IMR-90 (cell line): ENCODE measurements at regions not wholly inside any gene's neighbourhood (a gene's known extent, or its start where the extent isn't known, plus 50 kb on each side); places are given as distances from the start of the nearest gene placed in this dataset.

Experiments
- ATAC-seq: fragments of 200-7000 bp; cut with Tn5 transposase; 2 replicates; pipeline ENCODE4 v1.9.1; 2020; ENCODE audit warnings: low read depth, mild to moderate bottlenecking, moderate library complexity
- BruUV-seq: library from RNA; stranded (reverse); fragments of 400-500 nt; replicated peaks from 2 replicates; lab custom pipeline; 2021; lab: Mats Ljungman, UMichigan
- CTCF ChIA-PET: fragments of 300-600 bp; formaldehyde crosslinking; extraction: SDS; loops from one replicate; lab custom pipeline; 2021; ENCODE audit warnings: antibody characterized with exemption; lab: Yijun Ruan, JAX
- POLR2A ChIA-PET: fragments of 300-600 bp; sonication (Branson Sonifier 250); formaldehyde crosslinking; loops from one replicate; lab custom pipeline; 2022; ENCODE audit warnings: antibody characterized with exemption; ENCODE audit not compliant: unreplicated experiment; lab: Charles Lee
- DNase-seq: peaks from one replicate; pipeline ENCODE4 v3.0.0; 2013
- H2AFZ ChIP-seq: replicated peaks from 2 replicates; pipeline ENCODE3; 2013; ENCODE audit warnings: low read length, mild to moderate bottlenecking; ENCODE audit not compliant: poor library complexity
- H2AK5ac ChIP-seq: 2 replicates; pipeline ENCODE4 v1.6.1; 2013; ENCODE audit warnings: low read depth, low read length, inconsistent platforms
- H2AK9ac ChIP-seq: replicated peaks from 2 replicates; pipeline ENCODE3; 2013; ENCODE audit warnings: mild to moderate bottlenecking, low read depth, low read length, moderate library complexity; ENCODE audit not compliant: poor library complexity
- H2BK120ac ChIP-seq: 2 replicates; pipeline ENCODE4 v1.6.1; 2013; ENCODE audit warnings: low read depth, low read length, inconsistent platforms
- H2BK15ac ChIP-seq: 3 replicates; pipeline ENCODE4 v1.6.1; 2013; ENCODE audit warnings: low read depth, low read length, inconsistent platforms
- H2BK20ac ChIP-seq: 2 replicates; pipeline ENCODE4 v1.6.1; 2013; ENCODE audit warnings: low read depth, mild to moderate bottlenecking, inconsistent platforms, low read length, moderate library complexity
- H2BK5ac ChIP-seq: 2 replicates; pipeline ENCODE4 v1.6.1; 2013; ENCODE audit warnings: mild to moderate bottlenecking, low read depth, low read length, inconsistent platforms; ENCODE audit not compliant: poor library complexity, severe bottlenecking
- H3K14ac ChIP-seq: replicated peaks from 2 replicates; pipeline ENCODE4 v1.6.1; 2013; ENCODE audit warnings: low read depth, low read length, inconsistent platforms
- H3K18ac ChIP-seq: 2 replicates; pipeline ENCODE4 v1.6.1; 2013; ENCODE audit warnings: low read depth, low read length, control low read depth
- H3K23ac ChIP-seq: 2 replicates; pipeline ENCODE4 v1.6.1; 2013; ENCODE audit warnings: low read depth, low read length, inconsistent platforms
- H3K27ac ChIP-seq: 2 replicates; pipeline ENCODE4 v1.5.1; 2013; ENCODE audit warnings: mild to moderate bottlenecking, control low read depth, low read length; ENCODE audit not compliant: insufficient read depth
- H3K27me3 ChIP-seq: 2 replicates; pipeline ENCODE4 v1.6.1; 2013; ENCODE audit warnings: low read length; ENCODE audit not compliant: control insufficient read depth, insufficient read depth
- H3K36me3 ChIP-seq: 2 replicates; pipeline ENCODE4 v1.6.1; 2013; ENCODE audit warnings: low read length, mixed read lengths; ENCODE audit not compliant: control insufficient read depth, insufficient read depth
- H3K4ac ChIP-seq: 2 replicates; pipeline ENCODE4 v1.6.1; 2013; ENCODE audit warnings: low read depth, low read length, inconsistent platforms
- H3K4me1 ChIP-seq: 2 replicates; pipeline ENCODE4 v1.6.1; 2013; ENCODE audit warnings: low read length, mixed read lengths; ENCODE audit not compliant: control insufficient read depth, insufficient read depth
- H3K4me2 ChIP-seq: 2 replicates; pipeline ENCODE4 v1.6.1; 2013; ENCODE audit warnings: low read depth, mild to moderate bottlenecking, control low read depth, low read length, moderate library complexity
- H3K4me3 ChIP-seq: 2 replicates; pipeline ENCODE4 v1.5.1; 2013; ENCODE audit warnings: low read depth, mild to moderate bottlenecking, control low read depth, low read length, moderate library complexity; ENCODE audit not compliant: insufficient read depth
- H3K56ac ChIP-seq: 2 replicates; pipeline ENCODE4 v1.6.1; 2013; ENCODE audit warnings: low read length, inconsistent platforms; ENCODE audit not compliant: insufficient read depth; ENCODE audit errors: extremely low read depth
- H3K79me1 ChIP-seq, 2 experiments: 2 replicates each; pipeline ENCODE4 v1.6.1; 2013; ENCODE audit warnings: low read length in 2 of 2, inconsistent platforms in 1 of 2, low read depth in 1 of 2
- H3K9ac ChIP-seq: 2 replicates; pipeline ENCODE4 v1.6.1; 2013; ENCODE audit warnings: low read depth, low read length, control low read depth
- H3K9me1 ChIP-seq: 2 replicates; pipeline ENCODE4 v1.6.1; 2013; ENCODE audit warnings: low read length, inconsistent platforms; ENCODE audit not compliant: insufficient read depth
- H3K9me3 ChIP-seq: 2 replicates; pipeline ENCODE4 v1.6.1; 2013; ENCODE audit warnings: low read length; ENCODE audit not compliant: control insufficient read depth, insufficient read depth
- H4K20me1 ChIP-seq: 2 replicates; pipeline ENCODE4 v1.6.1; 2013; ENCODE audit warnings: low read length, inconsistent platforms; ENCODE audit not compliant: insufficient read depth
- H4K5ac ChIP-seq: 2 replicates; pipeline ENCODE4 v1.6.1; 2013; ENCODE audit warnings: mild to moderate bottlenecking, low read depth, low read length, control low read depth
- H4K8ac ChIP-seq, 2 experiments: 2 replicates each; pipeline ENCODE4 v1.6.1; 2013; ENCODE audit warnings: low read depth in 2 of 2, low read length in 2 of 2, control low read depth in 1 of 2, inconsistent platforms in 1 of 2
- H4K91ac ChIP-seq: 2 replicates; pipeline ENCODE4 v1.6.1; 2013; ENCODE audit warnings: low read depth, low read length, inconsistent platforms; ENCODE audit not compliant: insufficient read depth
- BHLHE40 ChIP-seq: fragments of 150-350 bp; IDR thresholded peaks from 2 replicates; pipeline ENCODE4 v1.6.1; 2016; ENCODE audit warnings: mild to moderate bottlenecking, low read depth, low read length
- CHD1 ChIP-seq: IDR thresholded peaks from 2 replicates; pipeline ENCODE4 v1.6.1; 2012; ENCODE audit warnings: low read depth, low read length, improper control_type of control experiment
- ELK1 ChIP-seq: fragments of 150-350 bp; IDR thresholded peaks from 2 replicates; pipeline ENCODE4 v1.6.1; 2016; ENCODE audit warnings: low read depth, mild to moderate bottlenecking, low read length, moderate library complexity, borderline replicate concordance
- MAFK ChIP-seq: IDR thresholded peaks from 2 replicates; pipeline ENCODE4 v1.6.1; 2012; ENCODE audit warnings: low read depth, low read length, improper control_type of control experiment
- MAZ ChIP-seq: IDR thresholded peaks from 2 replicates; pipeline ENCODE4 v1.6.1; 2012; ENCODE audit warnings: low read depth, mild to moderate bottlenecking, low read length, improper control_type of control experiment, moderate library complexity, borderline replicate concordance
- MXI1 ChIP-seq: IDR thresholded peaks from 2 replicates; pipeline ENCODE4 v1.6.1; 2012; ENCODE audit warnings: low read depth, mild to moderate bottlenecking, low read length, moderate library complexity, borderline replicate concordance
- POLR2A ChIP-seq: IDR thresholded peaks from 2 replicates; pipeline ENCODE4 v1.6.1; 2012; ENCODE audit warnings: mild to moderate bottlenecking, low read depth, low read length
- RAD21 ChIP-seq: IDR thresholded peaks from 2 replicates; pipeline ENCODE4 v1.6.1; 2012; ENCODE audit warnings: low read length, improper control_type of control experiment
- RFX5 ChIP-seq: IDR thresholded peaks from 2 replicates; pipeline ENCODE4 v1.8.0; 2012; ENCODE audit warnings: low read depth, mild to moderate bottlenecking, low read length, moderate library complexity
- SMC3 ChIP-seq: fragments of 150-350 bp; IDR thresholded peaks from 2 replicates; pipeline ENCODE4 v1.6.1; 2016; ENCODE audit warnings: low read depth, mild to moderate bottlenecking, antibody characterized with exemption, low read length, moderate library complexity
- WGBS, 2 experiments: methylation state at CpG; one replicate each; pipeline versions ENCODE4 v1.1.5 to v1.1.7; 2013; ENCODE audit warnings: missing lambda C conversion rate in 2 of 2; ENCODE audit not compliant: insufficient read length in 1 of 2; ENCODE audit errors: extremely low coverage in 2 of 2; 5-methylcytosine and 5-hydroxymethylcytosine counted together
- dilution Hi-C: fragments of 300-500 bp; cut with HindIII; formaldehyde crosslinking; loops from one replicate; pipeline ENCODE4 v1.14.3; 2018; ENCODE audit warnings: low sequenced_read_pairs; ENCODE audit not compliant: unreplicated experiment
- in situ Hi-C: fragments of 300-500 bp; cut with MboI; formaldehyde crosslinking; loops from 3 replicates; pipeline ENCODE4 v1.14.3; 2019; ENCODE audit warnings: low sequenced_read_pairs, inconsistent platforms, mixed read lengths
- intact Hi-C: fragments of 100-400 bp; cut with micrococcal nuclease; formaldehyde crosslinking; loops from 2 replicates; pipeline ENCODE4 v1.10.0; 2022

GRCh38 chr3:145902166-145902565 is 258.8 kb downstream of the PLOD2 start:
- no peak overlapping the region for H3K9ac ChIP-seq
- H4K20me1 ChIP-seq = no peaks in the 10 kb centered on the region
- no peak overlapping the region for H3K4ac ChIP-seq
- no peak overlapping the region for H3K18ac ChIP-seq
- no peak overlapping the region for H3K14ac ChIP-seq
- ChIA-PET POLR2A (interaction anchor here (0.6 kb wide), 1 partner anchor 9 kb away, joined by 5 read pairs; no protein-coding TSS in a partner anchor), CTCF (no interaction called here)
- in situ Hi-C loops = no loop called here
- BruUV-seq = no TSS peak
- no peak overlapping the region for H4K5ac ChIP-seq
- no peak overlapping the region for H4K91ac ChIP-seq
- intact Hi-C loops = no loop called here
- no peaks in the 10 kb centered on the region for H3K36me3 ChIP-seq
- H3K79me1 ChIP-seq = no peaks in the 10 kb centered on the region
- no peak overlapping the region for H2BK5ac ChIP-seq
- H2AFZ ChIP-seq = no peak overlapping the region
- dilution Hi-C loops = no loop called here
- no peak overlapping the region for H2AK5ac ChIP-seq
- H3K9me1 ChIP-seq = no peaks in the 10 kb centered on the region
- TF ChIP-seq MAFK (no peak), MXI1 (no peak), SMC3 (no peak), RAD21 (no peak), RFX5 (no peak), ELK1 (no peak), POLR2A (no peak), MAZ (no peak), BHLHE40 (no peak), CHD1 (no peak)
- H3K9me3 ChIP-seq = no peaks in the 10 kb centered on the region
- DNase-seq = no peak
- H3K4me1 ChIP-seq = no peaks in the 10 kb centered on the region
- no peaks in the 10 kb centered on the region for H3K27me3 ChIP-seq
- H3K4me3 ChIP-seq = no peak overlapping the region
- H2AK9ac ChIP-seq = no peak overlapping the region
- no peak overlapping the region for H3K23ac ChIP-seq
- H2BK120ac ChIP-seq = no peak overlapping the region
- H2BK15ac ChIP-seq = no peak overlapping the region
- H3K27ac ChIP-seq = no peak overlapping the region
- peak; percentile 59 for ATAC-seq
- no CpG with 5 or more reads among the region's 1 CpG for WGBS, 2 experiments
- no peak overlapping the region for H2BK20ac ChIP-seq
- H3K4me2 ChIP-seq = no peak overlapping the region
- no peak overlapping the region for H4K8ac ChIP-seq
- H3K56ac ChIP-seq = no peak overlapping the region
